ENCODE measurements at regions not wholly inside any gene's neighbourhood (a gene's known extent, or its start where the extent isn't known, plus 50 kb on each side); places are given as distances from the start of the nearest gene placed in this dataset.

DNA sequence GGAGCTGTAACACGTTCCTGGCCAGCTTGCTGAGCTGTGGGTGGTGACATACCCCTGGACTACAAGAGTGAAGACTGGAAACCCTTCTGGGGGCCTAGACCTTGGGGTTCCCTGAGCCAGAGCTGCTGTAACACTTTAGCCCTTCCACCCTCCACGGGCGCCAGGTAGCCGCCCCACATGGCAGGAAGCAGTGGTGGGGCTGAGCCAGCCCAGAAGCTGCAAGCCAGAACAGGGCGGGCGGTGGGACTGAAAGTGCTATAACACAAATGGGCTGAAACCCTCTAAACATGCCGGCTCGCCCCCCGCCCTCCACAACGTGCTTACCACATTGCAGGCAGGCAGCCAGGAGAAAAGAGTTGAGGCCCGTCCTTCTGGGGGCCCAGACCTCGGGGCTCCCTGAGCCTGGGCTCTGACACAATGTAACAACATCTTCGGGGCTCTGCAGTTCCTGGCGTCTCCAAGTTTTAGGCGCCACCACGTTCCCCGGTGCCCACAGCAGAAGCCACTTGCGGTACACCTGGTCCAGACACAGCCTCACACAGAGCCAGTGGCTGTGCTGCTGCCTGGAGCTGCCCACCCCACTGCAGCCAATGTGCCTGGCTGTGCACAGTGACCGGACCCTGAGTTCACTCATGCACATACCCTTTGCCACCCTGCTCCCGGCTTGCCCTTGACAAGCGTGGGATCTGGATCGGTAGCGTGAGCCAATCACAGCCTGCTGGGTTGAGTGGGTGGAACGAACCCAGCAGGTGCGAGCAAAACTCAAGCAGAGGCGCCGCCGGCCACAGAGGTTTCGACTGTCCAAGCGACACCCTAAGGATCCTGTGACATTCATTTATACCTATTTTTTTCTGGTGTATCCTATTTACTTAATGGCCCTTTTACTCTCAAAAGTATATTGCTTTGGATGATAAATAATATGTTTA lies 127.4 kb upstream of the FHL2 start:
- no peak overlapping the region for H2BK15ac ChIP-seq (ENCODE audit: low read length)
- H2AK5ac ChIP-seq (ENCODE audit: low read depth, low read length) = no peak overlapping the region
- no peak overlapping the region for H4K8ac ChIP-seq (ENCODE audit: low read depth, low read length)
- no peaks in the 10 kb centered on the region for H3K4me1 ChIP-seq (ENCODE audit: control insufficient read depth in 2 of 2, insufficient read depth in 1 of 2, low read depth in 1 of 2, low read length in 2 of 2)
- no peak overlapping the region for H3K18ac ChIP-seq (ENCODE audit: low read length)
- peaks cover 0 to 7% of the 10 kb centered on the region in 2 donors for H3K9me3 ChIP-seq (replicated peaks in 1 of 2; ENCODE audit: control insufficient read depth in 2 of 2, insufficient read depth in 1 of 2, low read depth in 1 of 2, low read length in 2 of 2)
- H3K4me2 ChIP-seq (ENCODE audit: insufficient read depth, low read length, poor library complexity, severe bottlenecking) = no peak overlapping the region
- H3K27ac ChIP-seq (replicated peaks; ENCODE audit: low read length) = no peak overlapping the region
- no peak overlapping the region for H2AFZ ChIP-seq (ENCODE audit: low read length)
- no peak overlapping the region for H2BK12ac ChIP-seq (ENCODE audit: low read length)
- H3K9ac ChIP-seq (ENCODE audit: low read depth, low read length, poor library complexity) = no peak overlapping the region
- no peaks in the 10 kb centered on the region for H3K36me3 ChIP-seq (replicated peaks in 1 of 2; ENCODE audit: control insufficient read depth in 2 of 2, insufficient read depth in 2 of 2, low read length in 2 of 2)
- H3K27me3 ChIP-seq (ENCODE audit: control insufficient read depth in 3 of 3, insufficient read depth in 3 of 3, low read depth in 1 of 3, low read length in 3 of 3) = no peaks in the 10 kb centered on the region
- H3K4me3 ChIP-seq (ENCODE audit: low read length in 2 of 2) = no peak overlapping the region
- no peak overlapping the region for H3K4ac ChIP-seq (ENCODE audit: low read length)
- no peak overlapping the region for H2BK5ac ChIP-seq (ENCODE audit: low read length)
- no peak for DNase-seq (ENCODE audit: low spot score)
- H4K91ac ChIP-seq (ENCODE audit: low read depth, low read length, poor library complexity) = no peak overlapping the region
- H3K79me1 ChIP-seq (ENCODE audit: low read depth, low read length) = no peaks in the 10 kb centered on the region
- peak overlapping the region; percentile 80 for H3K23ac ChIP-seq (ENCODE audit: low read depth, low read length, poor library complexity)
- no peak overlapping the region for H2BK120ac ChIP-seq (ENCODE audit: low read depth, low read length)
- H3K14ac ChIP-seq (ENCODE audit: low read length) = no peak overlapping the region
- WGBS, 2 donors (ENCODE audit: extremely low coverage in 2 of 2, insufficient read length in 2 of 2, insufficient replicate concordance in 1 of 2) = no CpG with 5 or more reads among the region's 30 CpGs

GRCh38 chr2:105525201-105525600 lies 126.3 kb upstream of the FHL2 start:
- peak overlapping the region; percentile 38 for H3K14ac ChIP-seq (ENCODE audit: low read length)
- peaks cover 0 to 7% of the 10 kb centered on the region in 2 donors for H3K9me3 ChIP-seq (replicated peaks in 1 of 2; ENCODE audit: control insufficient read depth in 2 of 2, insufficient read depth in 1 of 2, low read depth in 1 of 2, low read length in 2 of 2)
- H3K4me1 ChIP-seq (ENCODE audit: control insufficient read depth in 2 of 2, insufficient read depth in 1 of 2, low read depth in 1 of 2, low read length in 2 of 2) = no peaks in the 10 kb centered on the region
- no peak overlapping the region for H3K9ac ChIP-seq (ENCODE audit: low read depth, low read length, poor library complexity)
- no peak overlapping the region for H3K27ac ChIP-seq (replicated peaks; ENCODE audit: low read length)
- H4K91ac ChIP-seq (ENCODE audit: low read depth, low read length, poor library complexity) = no peak overlapping the region
- no peak overlapping the region for H2BK12ac ChIP-seq (ENCODE audit: low read length)
- no peak overlapping the region for H2BK5ac ChIP-seq (ENCODE audit: low read length)
- H2AFZ ChIP-seq (ENCODE audit: low read length) = no peak overlapping the region
- H3K4me3 ChIP-seq (ENCODE audit: low read length in 2 of 2) = no peak overlapping the region
- no peaks in the 10 kb centered on the region for H3K27me3 ChIP-seq (ENCODE audit: control insufficient read depth in 3 of 3, insufficient read depth in 3 of 3, low read depth in 1 of 3, low read length in 3 of 3)
- no peak overlapping the region for H4K8ac ChIP-seq (ENCODE audit: low read depth, low read length)
- H2AK5ac ChIP-seq (ENCODE audit: low read depth, low read length) = no peak overlapping the region
- H3K4ac ChIP-seq (ENCODE audit: low read length) = no peak overlapping the region
- no peaks in the 10 kb centered on the region for H3K79me1 ChIP-seq (ENCODE audit: low read depth, low read length)
- no peaks in the 10 kb centered on the region for H3K36me3 ChIP-seq (replicated peaks in 1 of 2; ENCODE audit: control insufficient read depth in 2 of 2, insufficient read depth in 2 of 2, low read length in 2 of 2)
- H2BK15ac ChIP-seq (ENCODE audit: low read length) = peak overlapping the region; percentile 43
- peak overlapping the region; percentile 44 for H3K18ac ChIP-seq (ENCODE audit: low read length)
- no CpG with 5 or more reads among the region's 6 CpGs for WGBS, 2 donors (ENCODE audit: extremely low coverage in 2 of 2, insufficient read length in 2 of 2, insufficient replicate concordance in 1 of 2)
- DNase-seq (ENCODE audit: low spot score) = no peak
- no peak overlapping the region for H2BK120ac ChIP-seq (ENCODE audit: low read depth, low read length)
- no peak overlapping the region for H3K23ac ChIP-seq (ENCODE audit: low read depth, low read length, poor library complexity)
- H3K4me2 ChIP-seq (ENCODE audit: insufficient read depth, low read length, poor library complexity, severe bottlenecking) = no peak overlapping the region

- no peaks in the 10 kb centered on the region for H3K79me1 ChIP-seq (ENCODE audit: low read depth, low read length)
- no peak overlapping the region for H4K91ac ChIP-seq (ENCODE audit: low read depth, low read length, poor library complexity)
- H2BK120ac ChIP-seq (ENCODE audit: low read depth, low read length) = no peak overlapping the region
- no peaks in the 10 kb centered on the region for H3K27me3 ChIP-seq (ENCODE audit: control insufficient read depth in 3 of 3, insufficient read depth in 3 of 3, low read depth in 1 of 3, low read length in 3 of 3)
- no peak overlapping the region for H3K4ac ChIP-seq (ENCODE audit: low read length)
- no peaks in the 10 kb centered on the region for H3K4me1 ChIP-seq (ENCODE audit: control insufficient read depth in 2 of 2, insufficient read depth in 1 of 2, low read depth in 1 of 2, low read length in 2 of 2)
- H3K23ac ChIP-seq (ENCODE audit: low read depth, low read length, poor library complexity) = no peak overlapping the region
- H4K8ac ChIP-seq (ENCODE audit: low read depth, low read length) = no peak overlapping the region
- H2AK5ac ChIP-seq (ENCODE audit: low read depth, low read length) = no peak overlapping the region
- H3K4me2 ChIP-seq (ENCODE audit: insufficient read depth, low read length, poor library complexity, severe bottlenecking) = no peak overlapping the region
- no peak overlapping the region for H3K18ac ChIP-seq (ENCODE audit: low read length)
- no peak overlapping the region for H3K14ac ChIP-seq (ENCODE audit: low read length)
- no peak overlapping the region for H2BK5ac ChIP-seq (ENCODE audit: low read length)
- H2AFZ ChIP-seq (ENCODE audit: low read length) = no peak overlapping the region
- no peak overlapping the region for H3K4me3 ChIP-seq (ENCODE audit: low read length in 2 of 2)
- H3K36me3 ChIP-seq (replicated peaks in 1 of 2; ENCODE audit: control insufficient read depth in 2 of 2, insufficient read depth in 2 of 2, low read length in 2 of 2) = no peaks in the 10 kb centered on the region
- H3K27ac ChIP-seq (replicated peaks; ENCODE audit: low read length) = no peak overlapping the region
- no CpG with 5 or more reads among the region's 4 CpGs for WGBS, 2 donors (ENCODE audit: extremely low coverage in 2 of 2, insufficient read length in 2 of 2, insufficient replicate concordance in 1 of 2)
- no peak for DNase-seq (ENCODE audit: low spot score)
- no peak overlapping the region for H2BK12ac ChIP-seq (ENCODE audit: low read length)
- H2BK15ac ChIP-seq (ENCODE audit: low read length) = no peak overlapping the region
- H3K9me3 ChIP-seq (replicated peaks in 1 of 2; ENCODE audit: control insufficient read depth in 2 of 2, insufficient read depth in 1 of 2, low read depth in 1 of 2, low read length in 2 of 2) = peaks cover 0 to 7% of the 10 kb centered on the region in 2 donors
- H3K9ac ChIP-seq (ENCODE audit: low read depth, low read length, poor library complexity) = no peak overlapping the region
Observed at GRCh38 chr2:105522645-105523044, 123.8 kb upstream of the FHL2 start.

- Histone ChIP-seq H3K4me1 (ENCODE audit: control insufficient read depth in 2 of 2, insufficient read depth in 1 of 2, low read depth in 1 of 2, low read length in 2 of 2) (no peaks in the 10 kb centered on the region), H2AK5ac (ENCODE audit: low read depth, low read length) (no peak overlapping the region), H4K8ac (ENCODE audit: low read depth, low read length) (no peak overlapping the region), H3K79me1 (ENCODE audit: low read depth, low read length) (no peaks in the 10 kb centered on the region), H4K91ac (ENCODE audit: low read depth, low read length, poor library complexity) (no peak overlapping the region), H3K18ac (ENCODE audit: low read length) (no peak overlapping the region), H3K23ac (ENCODE audit: low read depth, low read length, poor library complexity) (no peak overlapping the region), H3K9ac (ENCODE audit: low read depth, low read length, poor library complexity) (no peak overlapping the region), H3K4ac (ENCODE audit: low read length) (no peak overlapping the region), H2AFZ (ENCODE audit: low read length) (peak overlapping the region; percentile 25), H3K9me3 (replicated peaks in 1 of 2; ENCODE audit: control insufficient read depth in 2 of 2, insufficient read depth in 1 of 2, low read depth in 1 of 2, low read length in 2 of 2) (peaks cover 0 to 7% of the 10 kb centered on the region in 2 donors), H3K14ac (ENCODE audit: low read length) (no peak overlapping the region), H3K4me2 (ENCODE audit: insufficient read depth, low read length, poor library complexity, severe bottlenecking) (no peak overlapping the region), H2BK5ac (ENCODE audit: low read length) (no peak overlapping the region), H3K27me3 (ENCODE audit: control insufficient read depth in 3 of 3, insufficient read depth in 3 of 3, low read depth in 1 of 3, low read length in 3 of 3) (no peaks in the 10 kb centered on the region), H3K4me3 (ENCODE audit: low read length in 2 of 2) (no peak overlapping the region), H3K36me3 (replicated peaks in 1 of 2; ENCODE audit: control insufficient read depth in 2 of 2, insufficient read depth in 2 of 2, low read length in 2 of 2) (no peaks in the 10 kb centered on the region), H3K27ac (replicated peaks; ENCODE audit: low read length) (no peak overlapping the region), H2BK120ac (ENCODE audit: low read depth, low read length) (no peak overlapping the region), H2BK15ac (ENCODE audit: low read length) (no peak overlapping the region), H2BK12ac (ENCODE audit: low read length) (no peak overlapping the region)
- no peak for DNase-seq (ENCODE audit: low spot score)
- no CpG with 5 or more reads among the region's 6 CpGs for WGBS, 2 donors (ENCODE audit: extremely low coverage in 2 of 2, insufficient read length in 2 of 2, insufficient replicate concordance in 1 of 2)
Observed at GRCh38 chr2:105521616-105522015, 122.8 kb upstream of the FHL2 start.
